ENCODE measurements at regions not wholly inside any gene's neighbourhood (a gene's known extent, or its start where the extent isn't known, plus 50 kb on each side); places are given as distances from the start of the nearest gene placed in this dataset.

DNA sequence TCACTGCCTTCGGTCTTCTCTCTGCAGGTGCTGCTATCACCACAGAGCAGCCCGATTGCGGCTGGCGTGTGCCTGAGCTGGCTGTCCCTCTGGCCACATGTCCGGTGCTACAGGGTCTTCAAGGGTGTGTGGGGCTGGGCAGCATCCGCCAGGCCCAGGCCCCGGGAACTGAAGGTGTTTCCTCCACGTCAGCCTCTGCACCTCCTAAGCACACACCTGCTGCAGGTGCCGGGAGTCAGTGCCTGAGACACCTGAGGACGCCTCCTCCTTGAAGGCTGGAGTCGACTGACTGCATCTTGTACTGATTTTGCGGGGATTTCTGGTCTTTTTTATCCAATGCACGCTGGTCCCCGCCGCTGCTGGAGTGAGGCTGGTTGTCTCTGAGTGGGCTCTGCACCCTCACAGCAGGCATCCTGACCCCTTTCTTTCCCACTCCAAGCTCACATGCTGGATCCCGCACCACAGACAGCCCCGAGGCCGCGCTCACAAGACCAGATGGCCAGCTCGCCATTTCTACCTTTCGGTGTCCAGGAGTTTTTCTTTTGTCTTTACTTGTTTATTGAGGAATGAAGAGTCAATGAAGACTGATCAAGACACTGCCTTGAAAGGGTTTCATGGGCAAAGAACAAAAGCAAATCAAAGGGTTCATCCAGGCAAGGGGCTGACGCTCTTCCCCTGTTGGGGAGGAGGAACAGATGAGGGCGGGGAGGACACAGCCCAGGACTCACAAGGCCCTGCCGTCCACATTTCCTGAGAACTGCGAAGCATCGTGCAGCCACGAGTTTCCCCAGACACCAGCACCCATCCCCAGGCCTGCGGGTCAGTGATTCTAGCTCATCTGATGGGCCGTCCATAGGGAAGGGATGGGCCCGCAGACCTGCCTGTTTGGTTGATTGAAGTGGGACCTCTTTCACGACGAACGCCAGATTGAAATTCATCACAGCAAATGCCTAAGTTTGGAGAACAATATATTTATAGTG is 203.8 kb upstream of the SOX1 start:
- DNase-seq (ENCODE audit: low spot score): no peak

DNA sequence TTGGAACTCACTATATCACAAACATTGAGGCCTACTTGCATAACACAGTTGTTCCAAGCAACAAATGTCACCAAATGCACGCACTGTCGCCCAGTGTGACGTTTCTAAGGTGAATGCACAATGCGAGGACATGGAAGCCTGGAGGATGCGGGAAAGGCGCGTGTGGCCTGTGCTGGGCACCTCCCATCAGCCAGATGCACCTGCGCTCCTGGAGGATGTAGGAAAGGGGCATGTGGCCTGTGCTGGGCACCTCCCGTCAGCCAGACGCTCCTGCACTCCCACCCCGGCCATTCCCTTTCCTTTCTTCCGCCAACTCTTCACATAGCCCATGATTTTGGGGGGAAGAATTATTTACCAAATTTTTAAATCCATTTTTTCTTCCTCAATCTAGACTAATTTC is 202.4 kb upstream of the SOX1 start:
- DNase-seq (ENCODE audit: low spot score): peak; percentile 41

DNA sequence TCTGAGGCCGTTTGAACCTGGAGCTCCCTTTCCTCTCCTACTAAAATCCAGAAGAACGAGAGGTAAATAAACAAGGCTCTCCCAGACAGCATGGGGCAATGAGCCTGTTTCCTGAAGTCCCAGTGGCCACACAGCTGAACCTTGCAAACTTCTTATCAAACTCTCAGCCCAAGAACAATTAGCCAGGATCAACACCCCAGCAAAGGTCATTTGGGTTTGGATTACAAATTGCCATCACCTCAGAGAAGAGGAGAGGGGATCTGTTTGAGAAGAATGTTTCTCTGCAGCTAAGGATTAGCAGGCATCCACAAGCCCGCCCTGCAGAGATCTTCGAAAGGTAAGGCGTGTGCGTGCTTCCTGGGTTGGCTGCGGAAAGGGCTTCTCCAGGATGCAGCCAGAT is 201.9 kb upstream of the SOX1 start:
- DNase-seq (ENCODE audit: low spot score): peak; percentile 39

GRCh38 chr13:111865826-111866225 is 201.1 kb upstream of the SOX1 start:
- DNase-seq (ENCODE audit: low spot score): no peak

- DNase-seq (ENCODE audit: low spot score): no peak
Measured at GRCh38 chr13:111866731-111867245, 200.2 kb upstream of the SOX1 start.

- no peak for DNase-seq (ENCODE audit: low spot score)
Measured at GRCh38 chr13:111867657-111868056, 199.3 kb upstream of the SOX1 start.

DNA sequence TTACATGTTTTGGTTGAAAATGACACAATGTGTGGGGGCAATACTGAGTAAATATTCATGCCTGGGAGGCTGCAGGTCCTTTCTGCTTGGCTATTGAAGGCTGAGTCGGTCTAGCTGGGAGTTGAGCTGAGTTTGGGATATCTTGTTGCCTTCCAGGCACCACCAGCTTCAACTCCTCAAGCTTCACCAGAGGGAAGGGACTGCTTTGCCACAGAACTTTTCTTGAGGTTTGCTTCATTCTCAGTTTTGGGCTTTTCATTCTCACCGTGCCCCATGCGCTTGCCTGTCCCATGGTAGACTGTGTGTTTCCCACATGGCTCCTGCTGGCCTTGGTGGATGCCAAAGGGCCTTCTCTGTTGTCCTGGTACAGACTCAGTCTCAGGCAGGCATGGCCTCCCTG is 198.2 kb upstream of the SOX1 start:
- DNase-seq (ENCODE audit: low spot score): no peak

- peak; percentile 19 for DNase-seq (ENCODE audit: low spot score)
Measured at GRCh38 chr13:111872475-111873150, 194.3 kb upstream of the SOX1 start.

DNA sequence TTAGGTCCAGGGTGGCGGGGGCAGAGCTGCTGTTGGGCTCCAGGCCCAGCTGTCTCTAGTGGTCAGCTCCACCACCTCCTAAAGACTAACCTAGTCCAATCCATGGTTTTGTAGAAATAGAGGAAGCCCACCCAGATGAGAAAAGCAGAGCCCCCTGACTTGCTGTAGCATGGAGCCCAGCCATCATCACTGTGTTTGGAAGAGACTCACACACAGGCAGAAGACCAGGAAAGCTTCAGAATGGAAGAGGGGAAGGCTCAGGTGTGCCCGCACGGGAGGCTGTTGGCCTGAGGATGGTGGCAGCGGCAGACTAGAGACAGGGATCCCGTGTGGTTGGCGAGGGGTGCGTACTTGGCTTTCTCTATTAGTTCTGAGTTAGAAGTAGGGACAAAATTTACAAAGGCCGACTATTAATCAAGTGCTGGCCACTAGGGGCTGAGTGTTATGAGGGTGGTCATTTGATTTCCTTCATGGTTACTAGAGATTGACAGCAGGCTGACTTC is 193.2 kb upstream of the SOX1 start:
- peak; percentile 29 for DNase-seq (ENCODE audit: low spot score)

DNA sequence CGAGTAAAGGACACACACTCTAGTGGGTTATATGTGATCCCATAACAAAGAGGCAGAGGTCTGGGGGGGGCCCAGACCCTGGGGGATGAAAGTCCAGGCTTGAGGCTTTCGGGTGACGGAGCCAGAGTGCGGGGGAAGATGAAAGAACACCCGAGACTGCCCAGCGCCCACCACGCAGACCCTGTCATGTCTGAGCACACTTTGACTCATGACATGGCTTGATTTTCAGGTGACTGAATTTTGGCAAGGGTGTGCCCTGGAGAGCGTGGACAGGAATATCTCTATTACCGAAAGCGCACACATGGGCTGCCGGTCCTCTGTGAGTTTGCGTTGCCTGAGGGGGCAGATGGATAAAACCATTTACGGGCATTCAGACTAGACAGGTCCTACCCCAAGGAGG is 192.0 kb upstream of the SOX1 start:
- DNase-seq (ENCODE audit: low spot score): peak; percentile 20

- peak; percentile 36 for DNase-seq (ENCODE audit: low spot score)
Measured at GRCh38 chr13:111875915-111876314, 191.0 kb upstream of the SOX1 start.

DNA sequence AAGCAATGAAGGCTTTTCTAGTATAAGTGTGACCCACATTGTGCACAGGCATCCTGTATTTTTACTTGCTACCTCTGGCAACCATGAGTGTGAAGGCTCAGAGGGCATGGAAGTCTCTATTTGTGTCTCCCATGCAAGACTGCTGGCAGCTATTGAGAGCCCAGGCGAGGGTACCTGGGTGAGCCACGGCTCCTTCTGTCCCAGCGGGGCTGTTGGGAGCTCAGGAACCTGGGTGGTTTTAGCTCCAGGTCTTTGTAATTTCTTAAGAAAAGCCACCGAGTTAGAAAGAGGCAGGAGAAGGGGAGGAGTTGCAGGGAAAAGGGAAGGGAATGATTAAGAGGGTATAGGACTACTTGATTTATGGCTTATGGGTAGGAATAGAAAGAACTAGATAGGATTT is 190.4 kb upstream of the SOX1 start:
- DNase-seq (ENCODE audit: low spot score): peak; percentile 29

- no peak for DNase-seq (ENCODE audit: low spot score)
Measured at GRCh38 chr13:111877906-111878305, 189.0 kb upstream of the SOX1 start.

GRCh38 chr13:111879719-111880118 is 187.2 kb upstream of the SOX1 start:
- peak; percentile 40 for DNase-seq (ENCODE audit: low spot score)

GRCh38 chr13:111880185-111880584 is 186.8 kb upstream of the SOX1 start:
- DNase-seq (ENCODE audit: low spot score): peak; percentile 46

DNA sequence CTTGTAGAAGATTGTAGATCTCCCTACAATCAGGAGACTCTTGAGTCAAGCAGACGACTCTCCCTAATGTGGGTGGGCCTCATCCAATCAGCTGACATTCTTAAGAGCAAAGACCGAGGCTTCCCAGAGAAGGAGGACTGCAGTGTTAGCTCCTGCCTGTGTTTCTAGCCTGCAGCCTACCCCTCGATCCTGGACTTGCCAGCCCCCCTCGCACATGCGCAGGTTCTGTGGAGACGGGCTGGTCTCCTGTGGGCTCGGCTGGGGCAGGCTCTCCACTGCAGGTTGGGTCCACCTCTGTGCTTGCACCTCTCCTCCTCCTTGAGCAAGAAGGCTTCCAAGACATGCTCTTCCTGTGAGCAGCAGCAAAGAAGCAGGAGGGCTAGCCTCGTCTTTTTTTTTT is 185.2 kb upstream of the SOX1 start:
- DNase-seq (ENCODE audit: low spot score): no peak

DNA sequence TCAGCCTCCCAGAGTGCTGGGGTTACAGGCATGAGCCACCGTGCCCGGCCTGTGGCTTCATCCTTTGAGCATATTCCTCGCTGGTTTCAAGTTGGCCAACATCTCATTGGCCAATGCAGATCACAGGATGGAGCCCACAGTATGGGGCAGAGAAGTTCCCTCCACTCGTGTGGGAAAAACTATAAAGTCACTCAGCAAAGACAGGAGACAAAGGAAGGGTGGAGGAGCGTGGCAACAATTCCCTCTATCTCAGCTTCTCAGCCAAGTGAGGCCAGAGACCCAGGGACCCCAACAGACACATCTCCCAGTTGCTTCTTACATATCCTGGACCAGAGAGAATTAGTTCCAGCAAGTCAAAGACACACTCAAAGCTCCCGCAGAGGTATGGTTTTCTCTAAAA is 184.6 kb upstream of the SOX1 start:
- DNase-seq (ENCODE audit: low spot score): no peak

DNA sequence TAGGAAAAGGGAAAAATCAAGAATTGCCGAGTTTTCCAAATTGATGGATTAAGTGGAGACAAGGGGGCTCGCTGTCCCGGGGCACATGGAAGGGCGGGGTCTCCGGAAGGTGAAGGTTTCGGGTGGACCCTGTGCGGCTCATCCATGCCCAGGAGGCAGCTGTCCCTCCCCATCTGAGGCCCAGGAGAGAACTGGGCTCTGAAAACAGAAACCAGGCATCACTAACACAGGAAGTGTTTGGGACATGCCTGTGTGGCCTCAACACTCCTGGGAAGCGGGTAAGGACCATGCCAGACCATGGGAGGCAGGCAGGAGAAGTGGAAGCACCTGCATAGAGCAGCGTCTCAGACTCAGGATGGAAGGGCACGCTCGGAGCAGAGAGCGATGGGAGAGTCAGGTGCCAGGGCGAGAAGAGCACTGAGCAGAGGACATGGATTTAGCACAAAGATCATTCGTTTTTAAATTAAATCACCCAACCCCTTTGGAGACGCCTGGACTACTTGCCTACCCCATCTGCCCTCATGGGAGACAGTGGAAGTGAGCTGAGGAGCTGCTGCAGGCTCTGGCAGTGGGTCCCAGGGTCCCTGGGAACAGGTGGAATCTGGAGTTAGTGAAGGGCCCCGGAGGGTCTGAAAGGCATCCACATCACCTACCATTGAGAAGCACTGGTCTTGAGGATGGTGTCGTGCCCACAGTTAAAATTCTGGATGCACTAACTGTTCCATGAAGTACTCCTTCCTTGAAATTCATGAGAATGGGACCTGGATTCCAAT is 183.2 kb upstream of the SOX1 start:
- peak; percentile 10 for DNase-seq (ENCODE audit: low spot score)

- no peak for DNase-seq (ENCODE audit: low spot score)
Measured at GRCh38 chr13:111886217-111886945, 180.6 kb upstream of the SOX1 start.

GRCh38 chr13:111893071-111893606 is 173.8 kb upstream of the SOX1 start:
- peak; percentile 84 for DNase-seq (ENCODE audit: low spot score)

All from ecto neural progenitor cell (in vitro differentiated cells).